ENCODE measurements at regions not wholly inside any gene's neighbourhood (a gene's known extent, or its start where the extent isn't known, plus 50 kb on each side); places are given as distances from the start of the nearest gene placed in this dataset.

- no peak for DNase-seq
Measured at GRCh38 chr20:6956056-6956455, 188.6 kb downstream of the BMP2 start.

- DNase-seq, result no peak
Measured at GRCh38 chr20:6956574-6956973, 189.1 kb downstream of the BMP2 start.

GRCh38 chr20:6959900-6960312 lies 192.4 kb downstream of the BMP2 start:
- DNase-seq, result no peak

GRCh38 chr20:6966721-6967120 lies 199.2 kb downstream of the BMP2 start:
- no peak for DNase-seq

- no peak for DNase-seq
Measured at GRCh38 chr20:6974838-6975237, 207.4 kb downstream of the BMP2 start.

GRCh38 chr20:6975311-6975710 lies 207.8 kb downstream of the BMP2 start:
- no peak for DNase-seq

- DNase-seq, result no peak
Measured at GRCh38 chr20:6976106-6976900, 208.8 kb downstream of the BMP2 start.

GRCh38 chr20:6979621-6980020 lies 212.1 kb downstream of the BMP2 start:
- DNase-seq, result no peak

- DNase-seq, result no peak
Measured at GRCh38 chr20:6993011-6993410, 225.5 kb downstream of the BMP2 start.

GRCh38 chr20:6993511-6993910 lies 226.0 kb downstream of the BMP2 start:
- DNase-seq, result no peak

- DNase-seq, result no peak
Measured at GRCh38 chr20:6994452-6994851, 227.0 kb downstream of the BMP2 start.

- DNase-seq, result no peak
Measured at GRCh38 chr20:6998909-6999308, 231.4 kb downstream of the BMP2 start.

GRCh38 chr20:6999381-6999780 lies 231.9 kb downstream of the BMP2 start:
- no peak for DNase-seq

- no peak for DNase-seq
Measured at GRCh38 chr20:7003598-7003997, 236.1 kb downstream of the BMP2 start.

- DNase-seq, result no peak
Measured at GRCh38 chr20:7004801-7005200, 237.3 kb downstream of the BMP2 start.

GRCh38 chr20:7010527-7010926 lies 243.0 kb downstream of the BMP2 start:
- no peak for DNase-seq

GRCh38 chr20:7015257-7015656 lies 247.8 kb downstream of the BMP2 start:
- DNase-seq, result no peak

GRCh38 chr20:7022597-7022996 lies 255.1 kb downstream of the BMP2 start:
- DNase-seq, result no peak

- DNase-seq, result no peak
Measured at GRCh38 chr20:7025635-7026034, 258.1 kb downstream of the BMP2 start.

- no peak for DNase-seq
Measured at GRCh38 chr20:7029019-7029418, 261.5 kb downstream of the BMP2 start.

- no peak for DNase-seq
Measured at GRCh38 chr20:7031222-7031621, 263.7 kb downstream of the BMP2 start.

GRCh38 chr20:7038029-7038428 lies 270.5 kb downstream of the BMP2 start:
- no peak for DNase-seq

- DNase-seq, result no peak
Measured at GRCh38 chr20:7057611-7058010, 290.1 kb downstream of the BMP2 start.

GRCh38 chr20:7078804-7079203 lies 311.3 kb downstream of the BMP2 start:
- no peak for DNase-seq

GRCh38 chr20:7080472-7080871 lies 313.0 kb downstream of the BMP2 start:
- no peak for DNase-seq
